ENCODE measurements at regions not wholly inside any gene's neighbourhood (a gene's known extent, or its start where the extent isn't known, plus 50 kb on each side); places are given as distances from the start of the nearest gene placed in this dataset.

DNA sequence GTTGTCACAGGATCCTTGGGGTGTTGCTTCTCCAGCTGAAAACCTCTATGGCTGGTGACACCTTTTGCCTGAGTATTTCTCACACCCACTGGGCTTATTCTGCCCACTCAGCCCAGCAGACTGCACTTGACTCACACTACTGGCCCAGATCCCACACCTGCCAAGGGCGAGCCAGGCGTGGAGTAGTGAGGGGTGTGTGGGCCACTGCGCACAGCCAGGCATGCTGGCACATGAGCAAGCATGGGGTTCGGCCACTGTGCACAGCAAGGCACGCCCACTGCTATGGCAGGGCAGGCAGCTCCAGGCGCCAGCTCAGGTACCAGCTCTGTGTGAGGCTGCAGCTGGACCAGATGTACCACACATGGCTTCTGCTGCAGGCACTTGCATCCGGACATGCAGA, 116.5 kb upstream of the MTNR1B start:
- TF ChIP-seq, protein P1, sequence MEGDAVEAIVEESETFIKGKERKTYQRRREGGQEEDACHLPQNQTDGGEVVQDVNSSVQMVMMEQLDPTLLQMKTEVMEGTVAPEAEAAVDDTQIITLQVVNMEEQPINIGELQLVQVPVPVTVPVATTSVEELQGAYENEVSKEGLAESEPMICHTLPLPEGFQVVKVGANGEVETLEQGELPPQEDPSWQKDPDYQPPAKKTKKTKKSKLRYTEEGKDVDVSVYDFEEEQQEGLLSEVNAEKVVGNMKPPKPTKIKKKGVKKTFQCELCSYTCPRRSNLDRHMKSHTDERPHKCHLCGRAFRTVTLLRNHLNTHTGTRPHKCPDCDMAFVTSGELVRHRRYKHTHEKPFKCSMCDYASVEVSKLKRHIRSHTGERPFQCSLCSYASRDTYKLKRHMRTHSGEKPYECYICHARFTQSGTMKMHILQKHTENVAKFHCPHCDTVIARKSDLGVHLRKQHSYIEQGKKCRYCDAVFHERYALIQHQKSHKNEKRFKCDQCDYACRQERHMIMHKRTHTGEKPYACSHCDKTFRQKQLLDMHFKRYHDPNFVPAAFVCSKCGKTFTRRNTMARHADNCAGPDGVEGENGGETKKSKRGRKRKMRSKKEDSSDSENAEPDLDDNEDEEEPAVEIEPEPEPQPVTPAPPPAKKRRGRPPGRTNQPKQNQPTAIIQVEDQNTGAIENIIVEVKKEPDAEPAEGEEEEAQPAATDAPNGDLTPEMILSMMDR (IDR thresholded peaks at IDR 0.05), result no peak
- no peak for TF ChIP-seq EZH2phosphoT487 (IDR thresholded peaks at IDR 0.05)
